ENCODE measurements at regions not wholly inside any gene's neighbourhood (a gene's known extent, or its start where the extent isn't known, plus 50 kb on each side); places are given as distances from the start of the nearest gene placed in this dataset.

GRCh38 chr12:84745127-84745526, 167.5 kb downstream of the SLC6A15 start:
- H3K4me3 ChIP-seq (ENCODE audit: low read depth, low read length) = no peak overlapping the region
- no peak for TF ChIP-seq CTCF (IDR thresholded peaks at IDR 0.05; ENCODE audit: borderline replicate concordance, insufficient read depth, low read depth, low read length)

- TF ChIP-seq CTCF (IDR thresholded peaks at IDR 0.05; ENCODE audit: borderline replicate concordance, insufficient read depth, low read depth, low read length) = no peak
- H3K4me3 ChIP-seq (ENCODE audit: low read depth, low read length) = no peak overlapping the region
These were observed 170.9 kb downstream of the SLC6A15 start for GRCh38 chr12:84741692-84742091.

GRCh38 chr12:84741031-84741430, 171.6 kb downstream of the SLC6A15 start:
- no peak for TF ChIP-seq CTCF (IDR thresholded peaks at IDR 0.05; ENCODE audit: borderline replicate concordance, insufficient read depth, low read depth, low read length)
- no peak overlapping the region for H3K4me3 ChIP-seq (ENCODE audit: low read depth, low read length)

- no peak overlapping the region for H3K4me3 ChIP-seq (ENCODE audit: low read depth, low read length)
- TF ChIP-seq CTCF (IDR thresholded peaks at IDR 0.05; ENCODE audit: borderline replicate concordance, insufficient read depth, low read depth, low read length) = no peak
These were observed 172.0 kb downstream of the SLC6A15 start for GRCh38 chr12:84740602-84741001.

- TF ChIP-seq CTCF (IDR thresholded peaks at IDR 0.05; ENCODE audit: borderline replicate concordance, insufficient read depth, low read depth, low read length) = no peak
These were observed 174.1 kb downstream of the SLC6A15 start for GRCh38 chr12:84738481-84738972.

GRCh38 chr12:84732828-84733340, 179.7 kb downstream of the SLC6A15 start:
- no peak overlapping the region for H3K4me3 ChIP-seq (ENCODE audit: low read depth, low read length)
- TF ChIP-seq CTCF (IDR thresholded peaks at IDR 0.05; ENCODE audit: borderline replicate concordance, insufficient read depth, low read depth, low read length) = no peak

More at GRCh38 chr12:84738481-84738972, 174.1 kb downstream of the SLC6A15 start:
- no peak overlapping the region for H3K4me3 ChIP-seq (ENCODE audit: low read depth, low read length)

- no peak for TF ChIP-seq CTCF (IDR thresholded peaks at IDR 0.05; ENCODE audit: borderline replicate concordance, insufficient read depth, low read depth, low read length)
- no peak overlapping the region for H3K4me3 ChIP-seq (ENCODE audit: low read depth, low read length)
These were observed 181.9 kb downstream of the SLC6A15 start for GRCh38 chr12:84730561-84731162.
